ENCODE measurements at regions not wholly inside any gene's neighbourhood (a gene's known extent, or its start where the extent isn't known, plus 50 kb on each side); places are given as distances from the start of the nearest gene placed in this dataset.

DNA sequence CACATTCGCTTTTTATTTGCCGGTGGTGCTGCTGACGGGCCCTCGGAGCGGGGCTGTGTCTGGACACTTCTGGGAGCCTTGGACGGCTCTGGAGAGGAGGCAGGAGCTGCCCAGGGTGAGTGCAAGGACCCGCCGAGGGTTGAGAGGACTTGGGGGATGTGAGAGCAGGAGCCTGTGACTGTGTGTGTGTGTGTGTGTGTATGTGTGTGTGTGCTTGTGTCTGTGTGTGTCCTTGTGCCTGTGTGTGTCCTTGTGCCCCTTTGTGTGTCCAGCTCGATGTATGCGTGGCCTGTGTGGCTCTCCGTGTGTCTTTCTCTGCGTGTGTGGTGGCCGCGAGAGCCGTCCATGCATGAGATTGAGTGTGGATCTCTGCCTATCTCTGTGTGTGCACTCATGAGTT is 179.6 kb upstream of the MYL2 start:
- H3K4me3 ChIP-seq (IDR thresholded peaks at IDR 0.05; ENCODE audit: insufficient read depth, low read depth, low read length), result no peak overlapping the region
- H3K4me1 ChIP-seq (ENCODE audit: low read depth, poor library complexity, severe bottlenecking), result no peaks in the 10 kb centered on the region
- H3K27me3 ChIP-seq (ENCODE audit: insufficient read depth, low read depth), result no peaks in the 10 kb centered on the region
- no peaks in the 10 kb centered on the region for H3K79me2 ChIP-seq (ENCODE audit: insufficient read depth, low read depth)
- no peak overlapping the region for H3K4me2 ChIP-seq
- no peak overlapping the region for H2AFZ ChIP-seq (ENCODE audit: low read depth)
- H3K27ac ChIP-seq, result no peak overlapping the region
- no peaks in the 10 kb centered on the region for H3K36me3 ChIP-seq (ENCODE audit: insufficient read depth)
- TF ChIP-seq, protein P1, sequence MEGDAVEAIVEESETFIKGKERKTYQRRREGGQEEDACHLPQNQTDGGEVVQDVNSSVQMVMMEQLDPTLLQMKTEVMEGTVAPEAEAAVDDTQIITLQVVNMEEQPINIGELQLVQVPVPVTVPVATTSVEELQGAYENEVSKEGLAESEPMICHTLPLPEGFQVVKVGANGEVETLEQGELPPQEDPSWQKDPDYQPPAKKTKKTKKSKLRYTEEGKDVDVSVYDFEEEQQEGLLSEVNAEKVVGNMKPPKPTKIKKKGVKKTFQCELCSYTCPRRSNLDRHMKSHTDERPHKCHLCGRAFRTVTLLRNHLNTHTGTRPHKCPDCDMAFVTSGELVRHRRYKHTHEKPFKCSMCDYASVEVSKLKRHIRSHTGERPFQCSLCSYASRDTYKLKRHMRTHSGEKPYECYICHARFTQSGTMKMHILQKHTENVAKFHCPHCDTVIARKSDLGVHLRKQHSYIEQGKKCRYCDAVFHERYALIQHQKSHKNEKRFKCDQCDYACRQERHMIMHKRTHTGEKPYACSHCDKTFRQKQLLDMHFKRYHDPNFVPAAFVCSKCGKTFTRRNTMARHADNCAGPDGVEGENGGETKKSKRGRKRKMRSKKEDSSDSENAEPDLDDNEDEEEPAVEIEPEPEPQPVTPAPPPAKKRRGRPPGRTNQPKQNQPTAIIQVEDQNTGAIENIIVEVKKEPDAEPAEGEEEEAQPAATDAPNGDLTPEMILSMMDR (conservative IDR thresholded peaks at IDR 0.05; ENCODE audit: low read depth, low read length), result no peak
- H4K20me1 ChIP-seq (ENCODE audit: insufficient read depth), result no peaks in the 10 kb centered on the region
- no peak overlapping the region for H3K9ac ChIP-seq

DNA sequence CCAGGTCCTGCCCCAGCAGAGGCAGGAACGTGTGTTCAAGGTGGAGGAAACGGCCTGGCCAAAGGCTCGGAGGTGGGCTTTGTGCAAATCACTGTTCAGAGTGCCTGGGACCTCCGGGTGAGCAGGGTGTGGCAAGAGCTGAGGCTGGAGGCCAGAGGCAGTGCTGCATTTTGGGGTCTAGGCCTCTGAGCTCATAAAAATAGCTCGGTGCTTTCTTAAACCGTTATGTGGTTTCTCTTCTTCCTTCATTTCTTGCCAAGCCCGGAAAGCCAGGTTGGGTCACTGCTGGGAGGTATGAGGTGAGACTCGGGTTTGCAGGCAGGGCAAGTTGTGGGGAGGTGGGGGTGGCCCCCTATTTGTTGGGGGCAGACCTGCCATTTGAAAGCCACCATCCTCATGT is 178.8 kb upstream of the MYL2 start:
- Histone ChIP-seq H3K27me3 (ENCODE audit: insufficient read depth, low read depth) (no peaks in the 10 kb centered on the region), H3K9ac (no peak overlapping the region), H4K20me1 (ENCODE audit: insufficient read depth) (no peaks in the 10 kb centered on the region), H3K4me1 (ENCODE audit: low read depth, poor library complexity, severe bottlenecking) (no peaks in the 10 kb centered on the region), H3K79me2 (ENCODE audit: insufficient read depth, low read depth) (no peaks in the 10 kb centered on the region), H2AFZ (ENCODE audit: low read depth) (no peak overlapping the region), H3K4me2 (no peak overlapping the region), H3K27ac (no peak overlapping the region), H3K4me3 (IDR thresholded peaks at IDR 0.05; ENCODE audit: insufficient read depth, low read depth, low read length) (no peak overlapping the region), H3K36me3 (ENCODE audit: insufficient read depth) (no peaks in the 10 kb centered on the region)
- TF ChIP-seq, protein P1 (conservative IDR thresholded peaks at IDR 0.05; ENCODE audit: low read depth, low read length), result no peak

DNA sequence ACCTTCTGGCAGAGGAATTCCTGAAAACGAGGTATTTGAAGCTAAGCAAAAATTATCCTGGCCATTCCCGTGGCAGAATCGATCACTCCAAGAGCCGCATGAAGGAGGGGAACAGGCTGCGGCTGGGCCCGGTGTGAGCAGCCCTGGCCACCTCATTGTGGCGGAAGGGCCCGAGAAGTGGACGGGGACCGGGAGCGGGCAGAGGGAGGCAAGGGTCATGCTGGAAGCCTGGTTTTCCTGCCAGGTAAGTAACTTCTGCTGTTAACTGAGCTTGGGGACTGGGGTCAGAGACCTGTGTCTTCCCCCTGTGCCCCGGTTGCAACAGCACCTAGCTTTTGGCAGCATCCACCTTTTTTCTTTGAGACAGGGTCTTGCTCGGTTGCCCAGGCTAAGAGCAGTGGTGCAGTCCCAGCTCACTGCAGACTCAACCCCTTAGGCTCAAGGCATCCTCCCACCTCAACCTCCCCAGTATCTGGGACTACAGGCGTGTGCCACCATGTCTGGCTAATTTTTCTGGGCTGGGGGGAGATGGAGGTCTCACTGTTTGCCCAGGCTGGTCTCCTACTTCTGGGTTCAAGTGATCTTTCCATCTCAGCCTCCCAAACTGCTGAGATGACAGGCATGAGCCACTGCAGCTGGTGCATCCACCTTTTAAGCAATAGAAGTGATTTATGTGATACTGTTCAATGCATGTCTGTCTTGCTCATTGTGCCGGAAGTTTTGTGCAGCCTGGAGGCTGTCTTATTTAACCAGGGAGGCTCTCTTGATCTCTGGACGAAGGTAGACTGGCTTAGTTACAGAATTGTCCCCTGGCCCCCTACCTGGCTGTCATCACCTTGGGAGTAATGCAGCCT is 174.0 kb upstream of the MYL2 start:
- TF ChIP-seq, protein P1 (conservative IDR thresholded peaks at IDR 0.05; ENCODE audit: low read depth, low read length), result no peak
- Histone ChIP-seq H3K36me3 (ENCODE audit: insufficient read depth) (no peaks in the 10 kb centered on the region), H3K4me3 (IDR thresholded peaks at IDR 0.05; ENCODE audit: insufficient read depth, low read depth, low read length) (no peak overlapping the region), H3K4me1 (ENCODE audit: low read depth, poor library complexity, severe bottlenecking) (no peaks in the 10 kb centered on the region), H3K4me2 (no peak overlapping the region), H3K27ac (no peak overlapping the region), H4K20me1 (ENCODE audit: insufficient read depth) (no peaks in the 10 kb centered on the region), H2AFZ (ENCODE audit: low read depth) (no peak overlapping the region), H3K79me2 (ENCODE audit: insufficient read depth, low read depth) (no peaks in the 10 kb centered on the region), H3K9ac (no peak overlapping the region), H3K27me3 (ENCODE audit: insufficient read depth, low read depth) (no peaks in the 10 kb centered on the region)

DNA sequence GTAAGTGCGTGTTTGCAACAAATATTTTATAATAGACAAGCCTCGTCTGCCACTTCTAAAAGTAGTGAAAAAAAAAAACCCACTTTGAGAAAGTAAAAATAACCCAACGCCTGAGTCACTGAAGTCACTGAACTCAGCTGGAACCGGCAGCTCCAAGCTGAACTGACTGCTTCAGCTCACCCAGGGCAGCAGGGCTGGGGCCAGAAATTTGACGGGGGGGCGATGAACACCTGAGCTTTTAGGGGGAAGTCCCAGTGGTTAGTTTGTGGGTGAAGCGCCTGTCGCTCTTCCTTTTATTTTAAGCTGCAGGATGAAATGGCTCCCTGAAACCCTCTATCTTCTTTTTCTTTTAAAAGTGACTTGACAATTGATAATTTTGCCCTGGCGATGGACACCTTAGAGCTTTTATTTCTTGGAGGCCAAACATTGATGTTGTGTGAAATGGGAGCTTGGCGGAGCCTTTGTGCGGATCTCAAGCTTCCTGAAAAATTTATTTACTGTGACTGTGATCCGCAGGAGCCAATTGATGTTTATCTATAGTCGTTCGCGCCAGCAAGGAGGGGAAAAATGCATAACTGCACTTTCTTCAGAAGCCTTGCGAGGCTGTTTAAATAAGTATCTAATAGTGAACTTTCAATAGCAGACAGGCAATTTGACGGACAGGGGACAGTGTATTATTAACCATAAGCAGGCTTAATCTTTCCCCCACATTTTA is 173.2 kb upstream of the MYL2 start:
- no peaks in the 10 kb centered on the region for H4K20me1 ChIP-seq (ENCODE audit: insufficient read depth)
- no peak overlapping the region for H3K4me2 ChIP-seq
- H3K4me3 ChIP-seq (IDR thresholded peaks at IDR 0.05; ENCODE audit: insufficient read depth, low read depth, low read length), result no peak overlapping the region
- no peaks in the 10 kb centered on the region for H3K4me1 ChIP-seq (ENCODE audit: low read depth, poor library complexity, severe bottlenecking)
- no peak overlapping the region for H2AFZ ChIP-seq (ENCODE audit: low read depth)
- H3K9ac ChIP-seq, result no peak overlapping the region
- H3K27ac ChIP-seq, result no peak overlapping the region
- H3K36me3 ChIP-seq (ENCODE audit: insufficient read depth), result no peaks in the 10 kb centered on the region
- no peaks in the 10 kb centered on the region for H3K79me2 ChIP-seq (ENCODE audit: insufficient read depth, low read depth)
- TF ChIP-seq, protein P1 (conservative IDR thresholded peaks at IDR 0.05; ENCODE audit: low read depth, low read length), result no peak
- H3K27me3 ChIP-seq (ENCODE audit: insufficient read depth, low read depth), result no peaks in the 10 kb centered on the region
